ENCODE measurements at regions not wholly inside any gene's neighbourhood (a gene's known extent, or its start where the extent isn't known, plus 50 kb on each side); places are given as distances from the start of the nearest gene placed in this dataset.

- Histone ChIP-seq H3K36me3 (ENCODE audit: control insufficient read depth in 4 of 4, insufficient read depth in 4 of 4, low read length in 3 of 4) (no peaks in the 10 kb centered on the region), H3K4me1 (ENCODE audit: control extremely low read depth in 1 of 4, control insufficient read depth in 4 of 4, insufficient read depth in 4 of 4, low read length in 3 of 4) (no peaks in the 10 kb centered on the region), H3K9me3 (ENCODE audit: control extremely low read depth in 1 of 5, control insufficient read depth in 4 of 5, insufficient read depth in 2 of 5, low read depth in 1 of 5, low read length in 4 of 5) (no peaks in the 10 kb centered on the region), H3K27ac (ENCODE audit: insufficient read depth in 1 of 2, low read depth in 1 of 2, low read length in 2 of 2, poor library complexity in 1 of 2, severe bottlenecking in 2 of 2) (no peak overlapping the region), H3K4me3 (ENCODE audit: control insufficient read depth in 1 of 7, extremely low read depth in 1 of 7, insufficient read depth in 4 of 7, low read depth in 2 of 7, low read length in 6 of 7) (no peak overlapping the region), H3K27me3 (replicated peaks in 2 of 5; ENCODE audit: control insufficient read depth in 4 of 5, insufficient read depth in 5 of 5, low read length in 4 of 5) (no peaks in the 10 kb centered on the region)
- DNase-seq: no peak
- POLR2A ChIA-PET: no interaction called here
- CTCF ChIA-PET: no interaction called here
- 100% methylated on average over 1 of the region's 2 CpGs for WGBS (ENCODE audit: insufficient coverage)
Observed at GRCh38 chr5:45081082-45081481, 272.3 kb downstream of the MRPS30 start.

DNA sequence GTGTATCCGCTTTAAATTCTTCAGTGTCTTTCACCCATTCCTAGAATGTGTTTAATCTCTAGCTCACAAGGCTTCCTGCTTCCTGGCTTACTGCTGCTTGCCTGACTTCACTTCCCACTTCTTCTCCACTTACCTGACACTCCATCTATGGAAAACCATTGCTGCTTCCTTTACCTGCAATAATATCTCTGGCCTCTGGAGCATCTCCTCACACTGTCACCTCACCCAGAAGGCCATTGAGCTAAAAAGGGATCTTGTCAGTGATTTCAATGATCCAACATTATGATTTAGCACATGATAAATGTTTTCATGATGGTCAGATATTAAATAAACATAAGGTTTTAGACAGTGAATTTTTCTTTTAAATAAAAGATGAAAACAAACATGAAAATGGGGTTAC is 281.1 kb downstream of the MRPS30 start:
- no peak overlapping the region for H3K4me3 ChIP-seq (ENCODE audit: control insufficient read depth in 1 of 7, extremely low read depth in 1 of 7, insufficient read depth in 4 of 7, low read depth in 2 of 7, low read length in 6 of 7)
- CTCF ChIA-PET: interaction anchor here (1.4 kb wide), 1 partner anchor 12 kb away, joined by 3 read pairs; no protein-coding TSS in a partner anchor
- WGBS (ENCODE audit: insufficient coverage): 56% methylated on average over 1 of the region's 1 CpG
- H3K9me3 ChIP-seq (ENCODE audit: control extremely low read depth in 1 of 5, control insufficient read depth in 4 of 5, insufficient read depth in 2 of 5, low read depth in 1 of 5, low read length in 4 of 5): no peaks in the 10 kb centered on the region
- H3K36me3 ChIP-seq (ENCODE audit: control insufficient read depth in 4 of 4, insufficient read depth in 4 of 4, low read length in 3 of 4): no peaks in the 10 kb centered on the region
- POLR2A ChIA-PET: no interaction called here
- no peaks in the 10 kb centered on the region for H3K4me1 ChIP-seq (ENCODE audit: control extremely low read depth in 1 of 4, control insufficient read depth in 4 of 4, insufficient read depth in 4 of 4, low read length in 3 of 4)
- no peaks in the 10 kb centered on the region for H3K27me3 ChIP-seq (replicated peaks in 2 of 5; ENCODE audit: control insufficient read depth in 4 of 5, insufficient read depth in 5 of 5, low read length in 4 of 5)
- no peak for DNase-seq
- no peak overlapping the region for H3K27ac ChIP-seq (ENCODE audit: insufficient read depth in 1 of 2, low read depth in 1 of 2, low read length in 2 of 2, poor library complexity in 1 of 2, severe bottlenecking in 2 of 2)

GRCh38 chr5:45093377-45093776 is 284.6 kb downstream of the MRPS30 start:
- Histone ChIP-seq H3K27ac (ENCODE audit: insufficient read depth in 1 of 2, low read depth in 1 of 2, low read length in 2 of 2, poor library complexity in 1 of 2, severe bottlenecking in 2 of 2) (no peak overlapping the region), H3K36me3 (ENCODE audit: control insufficient read depth in 4 of 4, insufficient read depth in 4 of 4, low read length in 3 of 4) (no peaks in the 10 kb centered on the region), H3K27me3 (replicated peaks in 2 of 5; ENCODE audit: control insufficient read depth in 4 of 5, insufficient read depth in 5 of 5, low read length in 4 of 5) (no peaks in the 10 kb centered on the region), H3K9me3 (ENCODE audit: control extremely low read depth in 1 of 5, control insufficient read depth in 4 of 5, insufficient read depth in 2 of 5, low read depth in 1 of 5, low read length in 4 of 5) (no peaks in the 10 kb centered on the region), H3K4me3 (ENCODE audit: control insufficient read depth in 1 of 7, extremely low read depth in 1 of 7, insufficient read depth in 4 of 7, low read depth in 2 of 7, low read length in 6 of 7) (no peak overlapping the region), H3K4me1 (ENCODE audit: control extremely low read depth in 1 of 4, control insufficient read depth in 4 of 4, insufficient read depth in 4 of 4, low read length in 3 of 4) (no peaks in the 10 kb centered on the region)
- DNase-seq: no peak
- POLR2A ChIA-PET: no interaction called here
- WGBS (ENCODE audit: insufficient coverage): no CpG with 5 or more reads among the region's 1 CpG
- CTCF ChIA-PET: no interaction called here

- Histone ChIP-seq H3K27ac (ENCODE audit: insufficient read depth in 1 of 2, low read depth in 1 of 2, low read length in 2 of 2, poor library complexity in 1 of 2, severe bottlenecking in 2 of 2) (no peak overlapping the region), H3K4me1 (ENCODE audit: control extremely low read depth in 1 of 4, control insufficient read depth in 4 of 4, insufficient read depth in 4 of 4, low read length in 3 of 4) (no peaks in the 10 kb centered on the region), H3K4me3 (ENCODE audit: control insufficient read depth in 1 of 7, extremely low read depth in 1 of 7, insufficient read depth in 4 of 7, low read depth in 2 of 7, low read length in 6 of 7) (no peak overlapping the region), H3K9me3 (ENCODE audit: control extremely low read depth in 1 of 5, control insufficient read depth in 4 of 5, insufficient read depth in 2 of 5, low read depth in 1 of 5, low read length in 4 of 5) (no peaks in the 10 kb centered on the region), H3K27me3 (replicated peaks in 2 of 5; ENCODE audit: control insufficient read depth in 4 of 5, insufficient read depth in 5 of 5, low read length in 4 of 5) (no peaks in the 10 kb centered on the region), H3K36me3 (ENCODE audit: control insufficient read depth in 4 of 4, insufficient read depth in 4 of 4, low read length in 3 of 4) (no peaks in the 10 kb centered on the region)
- POLR2A ChIA-PET: no interaction called here
- no peak for DNase-seq
- no CpG with 5 or more reads among the region's 4 CpGs for WGBS (ENCODE audit: insufficient coverage)
- CTCF ChIA-PET: no interaction called here
Observed at GRCh38 chr5:45094876-45095440, 286.2 kb downstream of the MRPS30 start.

DNA sequence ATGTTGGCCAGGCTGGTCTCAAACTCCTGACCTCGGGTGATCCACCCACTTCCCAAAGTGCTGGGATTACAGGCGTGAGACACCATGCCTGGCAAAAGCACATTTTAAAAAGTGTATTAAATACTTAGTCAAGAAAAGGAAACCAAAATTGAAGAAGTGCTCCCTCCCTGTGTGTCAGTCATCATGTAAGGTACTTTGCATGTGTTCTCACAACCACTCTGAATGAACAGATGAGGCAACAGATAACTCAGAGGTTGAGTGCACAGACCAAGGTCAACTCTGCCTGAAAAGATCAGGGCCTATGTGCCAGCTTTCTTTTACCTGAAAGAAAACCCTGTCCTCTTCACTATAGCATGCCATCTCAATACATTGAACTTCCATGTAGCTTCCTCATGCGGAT is 289.7 kb downstream of the MRPS30 start:
- Histone ChIP-seq H3K4me3 (ENCODE audit: control insufficient read depth in 1 of 7, extremely low read depth in 1 of 7, insufficient read depth in 4 of 7, low read depth in 2 of 7, low read length in 6 of 7) (no peak overlapping the region), H3K9me3 (ENCODE audit: control extremely low read depth in 1 of 5, control insufficient read depth in 4 of 5, insufficient read depth in 2 of 5, low read depth in 1 of 5, low read length in 4 of 5) (no peaks in the 10 kb centered on the region), H3K36me3 (ENCODE audit: control insufficient read depth in 4 of 4, insufficient read depth in 4 of 4, low read length in 3 of 4) (no peaks in the 10 kb centered on the region), H3K27ac (ENCODE audit: insufficient read depth in 1 of 2, low read depth in 1 of 2, low read length in 2 of 2, poor library complexity in 1 of 2, severe bottlenecking in 2 of 2) (no peak overlapping the region), H3K4me1 (ENCODE audit: control extremely low read depth in 1 of 4, control insufficient read depth in 4 of 4, insufficient read depth in 4 of 4, low read length in 3 of 4) (no peaks in the 10 kb centered on the region), H3K27me3 (replicated peaks in 2 of 5; ENCODE audit: control insufficient read depth in 4 of 5, insufficient read depth in 5 of 5, low read length in 4 of 5) (no peaks in the 10 kb centered on the region)
- POLR2A ChIA-PET: no interaction called here
- 100% methylated on average over 1 of the region's 3 CpGs for WGBS (ENCODE audit: insufficient coverage)
- CTCF ChIA-PET: no interaction called here
- no peak for DNase-seq

GRCh38 chr5:45101146-45101545 is 292.4 kb downstream of the MRPS30 start:
- POLR2A ChIA-PET: no interaction called here
- H3K4me1 ChIP-seq (ENCODE audit: control extremely low read depth in 1 of 4, control insufficient read depth in 4 of 4, insufficient read depth in 4 of 4, low read length in 3 of 4): no peaks in the 10 kb centered on the region
- H3K9me3 ChIP-seq (ENCODE audit: control extremely low read depth in 1 of 5, control insufficient read depth in 4 of 5, insufficient read depth in 2 of 5, low read depth in 1 of 5, low read length in 4 of 5): no peaks in the 10 kb centered on the region
- H3K36me3 ChIP-seq (ENCODE audit: control insufficient read depth in 4 of 4, insufficient read depth in 4 of 4, low read length in 3 of 4): no peaks in the 10 kb centered on the region
- WGBS (ENCODE audit: insufficient coverage): 100% methylated on average over 1 of the region's 4 CpGs
- DNase-seq: no peak
- H3K27ac ChIP-seq (ENCODE audit: insufficient read depth in 1 of 2, low read depth in 1 of 2, low read length in 2 of 2, poor library complexity in 1 of 2, severe bottlenecking in 2 of 2): no peak overlapping the region
- H3K27me3 ChIP-seq (replicated peaks in 2 of 5; ENCODE audit: control insufficient read depth in 4 of 5, insufficient read depth in 5 of 5, low read length in 4 of 5): no peaks in the 10 kb centered on the region
- no peak overlapping the region for H3K4me3 ChIP-seq (ENCODE audit: control insufficient read depth in 1 of 7, extremely low read depth in 1 of 7, insufficient read depth in 4 of 7, low read depth in 2 of 7, low read length in 6 of 7)
- CTCF ChIA-PET: interaction anchor here (1.5 kb wide), 1 partner anchor 11 kb away, joined by 3 read pairs; no protein-coding TSS in a partner anchor

GRCh38 chr5:45105491-45105994 is 296.8 kb downstream of the MRPS30 start:
- no peak for DNase-seq
- Histone ChIP-seq H3K9me3 (ENCODE audit: control extremely low read depth in 1 of 5, control insufficient read depth in 4 of 5, insufficient read depth in 2 of 5, low read depth in 1 of 5, low read length in 4 of 5) (no peaks in the 10 kb centered on the region), H3K4me1 (ENCODE audit: control extremely low read depth in 1 of 4, control insufficient read depth in 4 of 4, insufficient read depth in 4 of 4, low read length in 3 of 4) (no peaks in the 10 kb centered on the region), H3K27me3 (replicated peaks in 2 of 5; ENCODE audit: control insufficient read depth in 4 of 5, insufficient read depth in 5 of 5, low read length in 4 of 5) (no peaks in the 10 kb centered on the region), H3K4me3 (ENCODE audit: control insufficient read depth in 1 of 7, extremely low read depth in 1 of 7, insufficient read depth in 4 of 7, low read depth in 2 of 7, low read length in 6 of 7) (no peak overlapping the region), H3K36me3 (ENCODE audit: control insufficient read depth in 4 of 4, insufficient read depth in 4 of 4, low read length in 3 of 4) (no peaks in the 10 kb centered on the region), H3K27ac (ENCODE audit: insufficient read depth in 1 of 2, low read depth in 1 of 2, low read length in 2 of 2, poor library complexity in 1 of 2, severe bottlenecking in 2 of 2) (no peak overlapping the region)
- 100% methylated on average over 1 of the region's 1 CpG for WGBS (ENCODE audit: insufficient coverage)
- POLR2A ChIA-PET: no interaction called here
- CTCF ChIA-PET: no interaction called here
